GM21717 (cell line): ENCODE measurements at regions not wholly inside any gene's neighbourhood (a gene's known extent, or its start where the extent isn't known, plus 50 kb on each side); places are given as distances from the start of the nearest gene placed in this dataset.
"Not testable (repeated sequence)": the region's sequence is repeated elsewhere in the genome, so short reads cannot be mapped to it uniquely, and the experiment has no call there.

Experiments
- ATAC-seq: cut with Tn5 transposase; IDR thresholded peaks from one replicate; pipeline ENCODE4 v1.9.1; 2021; ENCODE audit warnings: mild to moderate bottlenecking, moderate library complexity; ENCODE audit not compliant: unreplicated experiment

GRCh38 chr3:127443581-127444375, 146.8 kb downstream of the TPRA1 start:
- no peak for ATAC-seq

GRCh38 chr3:127442506-127442905, 148.0 kb downstream of the TPRA1 start:
- no peak for ATAC-seq

GRCh38 chr3:127441764-127442163, 148.8 kb downstream of the TPRA1 start:
- ATAC-seq: no peak

- no peak for ATAC-seq
Observed at GRCh38 chr3:127440384-127440783, 150.1 kb downstream of the TPRA1 start.

GRCh38 chr3:127439621-127440020, 150.9 kb downstream of the TPRA1 start:
- no peak for ATAC-seq

- ATAC-seq: no peak
Observed at GRCh38 chr3:127438951-127439350, 151.1 kb upstream of the PRR20G start.

- no peak for ATAC-seq
Observed at GRCh38 chr3:127438371-127438770, 150.5 kb upstream of the PRR20G start.

- ATAC-seq: not testable (repeated sequence)
Observed at GRCh38 chr3:127435299-127435698, 147.5 kb upstream of the PRR20G start.

- no peak for ATAC-seq
Observed at GRCh38 chr3:127431066-127431465, 143.2 kb upstream of the PRR20G start.

GRCh38 chr3:127428344-127428997, 140.6 kb upstream of the PRR20G start:
- no peak for ATAC-seq

GRCh38 chr3:127427666-127428065, 139.8 kb upstream of the PRR20G start:
- ATAC-seq: no peak

GRCh38 chr3:127427156-127427555, 139.3 kb upstream of the PRR20G start:
- no peak for ATAC-seq

- no peak for ATAC-seq
Observed at GRCh38 chr3:127426444-127427153, 138.8 kb upstream of the PRR20G start.

GRCh38 chr3:127425505-127426443, 137.9 kb upstream of the PRR20G start:
- no peak for ATAC-seq

- ATAC-seq: no peak
Observed at GRCh38 chr3:127424766-127425504, 137.1 kb upstream of the PRR20G start.

- ATAC-seq: no peak
Observed at GRCh38 chr3:127423856-127424765, 136.3 kb upstream of the PRR20G start.

GRCh38 chr3:127422663-127423375, 135.0 kb upstream of the PRR20G start:
- ATAC-seq: no peak

- ATAC-seq: no peak
Observed at GRCh38 chr3:127421943-127422662, 134.3 kb upstream of the PRR20G start.
